ENCODE measurements at regions not wholly inside any gene's neighbourhood (a gene's known extent, or its start where the extent isn't known, plus 50 kb on each side); places are given as distances from the start of the nearest gene placed in this dataset.
A peak's percentile ranks its signal among the peaks of the same experiment; 100 is the strongest.
"Not testable (repeated sequence)": the region's sequence is repeated elsewhere in the genome, so short reads cannot be mapped to it uniquely, and the experiment has no call there.

- Histone ChIP-seq H3K9ac (ENCODE audit: low read depth in 2 of 2, low read length in 2 of 2) (no peak overlapping the region), H3K4me3 (no peak overlapping the region), H3K27ac (no peak overlapping the region), H3K36me3 (no peaks in the 10 kb centered on the region), H3K27me3 (no peaks in the 10 kb centered on the region), H3K9me3 (no peaks in the 10 kb centered on the region), H3K4me1 (no peaks in the 10 kb centered on the region)
- no peak for TF ChIP-seq CTCF (IDR thresholded peaks at IDR 0.05)
- DNase-seq = no peak
- intact Hi-C loops (cut with DNase I) = no loop called here
These were observed 193.9 kb upstream of the EDNRA start for GRCh38 chr4:147286846-147287587.

GRCh38 chr4:147287588-147287890, 193.4 kb upstream of the EDNRA start:
- Histone ChIP-seq H3K4me3 (no peak overlapping the region), H3K27me3 (no peaks in the 10 kb centered on the region), H3K9me3 (no peaks in the 10 kb centered on the region), H3K36me3 (no peaks in the 10 kb centered on the region), H3K27ac (no peak overlapping the region), H3K4me1 (no peaks in the 10 kb centered on the region), H3K9ac (ENCODE audit: low read depth in 2 of 2, low read length in 2 of 2) (no peak overlapping the region)
- DNase-seq = no peak
- TF ChIP-seq CTCF (IDR thresholded peaks at IDR 0.05) = no peak
- intact Hi-C loops (cut with DNase I) = no loop called here

GRCh38 chr4:147288512-147288911, 192.4 kb upstream of the EDNRA start:
- no peaks in the 10 kb centered on the region for H3K36me3 ChIP-seq
- no peak overlapping the region for H3K27ac ChIP-seq
- no peak overlapping the region for H3K9ac ChIP-seq (ENCODE audit: low read depth in 2 of 2, low read length in 2 of 2)
- no peaks in the 10 kb centered on the region for H3K4me1 ChIP-seq
- no peaks in the 10 kb centered on the region for H3K27me3 ChIP-seq
- no peak for DNase-seq
- H3K9me3 ChIP-seq = no peaks in the 10 kb centered on the region
- intact Hi-C loops (cut with DNase I) = no loop called here
- no peak overlapping the region for H3K4me3 ChIP-seq
- TF ChIP-seq CTCF (IDR thresholded peaks at IDR 0.05) = no peak

GRCh38 chr4:147289181-147289580, 191.7 kb upstream of the EDNRA start:
- no peaks in the 10 kb centered on the region for H3K9me3 ChIP-seq
- no peaks in the 10 kb centered on the region for H3K4me1 ChIP-seq
- no peak overlapping the region for H3K27ac ChIP-seq
- no peaks in the 10 kb centered on the region for H3K36me3 ChIP-seq
- H3K9ac ChIP-seq (ENCODE audit: low read depth in 2 of 2, low read length in 2 of 2) = no peak overlapping the region
- no peaks in the 10 kb centered on the region for H3K27me3 ChIP-seq
- intact Hi-C loops (cut with DNase I) = no loop called here
- DNase-seq = no peak
- H3K4me3 ChIP-seq = no peak overlapping the region
- TF ChIP-seq CTCF (IDR thresholded peaks at IDR 0.05) = no peak

GRCh38 chr4:147292604-147293313, 188.1 kb upstream of the EDNRA start:
- Histone ChIP-seq H3K4me3 (peak overlapping the region; percentile 19), H3K27ac (peak overlapping the region; percentile 37)
- H3K4me1 ChIP-seq; H3K9ac ChIP-seq (ENCODE audit: low read depth in 2 of 2, low read length in 2 of 2); H3K9me3 ChIP-seq; H3K27me3 ChIP-seq; H3K36me3 ChIP-seq; intact Hi-C loops (cut with DNase I): not testable (repeated sequence)
- DNase-seq = peak; percentile 86

- intact Hi-C loops (cut with DNase I); DNase-seq: not testable (repeated sequence)
- H3K4me3 ChIP-seq = peak overlapping the region; percentile 19
These were observed 187.6 kb upstream of the EDNRA start for GRCh38 chr4:147293314-147293677.

More at GRCh38 chr4:147293314-147293677, 187.6 kb upstream of the EDNRA start:
- not testable (repeated sequence) for H3K36me3 ChIP-seq; H3K9ac ChIP-seq (ENCODE audit: low read depth in 2 of 2, low read length in 2 of 2); H3K9me3 ChIP-seq; H3K27me3 ChIP-seq; H3K27ac ChIP-seq; H3K4me1 ChIP-seq

All from colonic mucosa (tissue), 4 donors.